GM12873 (cell line): ENCODE measurements at regions not wholly inside any gene's neighbourhood (a gene's known extent, or its start where the extent isn't known, plus 50 kb on each side); places are given as distances from the start of the nearest gene placed in this dataset.

Experiments
- TF ChIP-seq, protein P1 (sequence below): IDR thresholded peaks from 2 replicates; pipeline ENCODE4 v1.5.1; 2012; ENCODE audit warnings: low read depth, mild to moderate bottlenecking, moderate library complexity, low read length, control low read depth; ENCODE audit not compliant: insufficient read depth; ENCODE audit errors: missing control alignments

DNA sequence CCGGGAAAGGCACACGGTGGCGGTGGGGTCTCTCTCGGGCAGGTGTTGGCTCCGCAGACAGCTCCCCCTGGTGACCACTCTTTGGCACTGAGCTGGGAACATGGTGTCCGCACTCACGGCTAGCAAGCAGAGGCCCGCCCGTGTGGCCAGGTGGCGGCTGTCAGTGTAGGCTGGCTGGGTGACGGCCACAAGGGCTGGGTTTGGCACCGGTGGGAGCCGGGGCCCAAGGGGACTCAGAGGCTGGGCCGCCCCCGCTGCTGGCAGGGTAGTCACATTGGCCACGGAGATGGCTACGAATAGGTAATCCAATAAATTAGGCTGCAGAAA lies 1071.7 kb downstream of the RPIA start:
- TF ChIP-seq, protein P1, sequence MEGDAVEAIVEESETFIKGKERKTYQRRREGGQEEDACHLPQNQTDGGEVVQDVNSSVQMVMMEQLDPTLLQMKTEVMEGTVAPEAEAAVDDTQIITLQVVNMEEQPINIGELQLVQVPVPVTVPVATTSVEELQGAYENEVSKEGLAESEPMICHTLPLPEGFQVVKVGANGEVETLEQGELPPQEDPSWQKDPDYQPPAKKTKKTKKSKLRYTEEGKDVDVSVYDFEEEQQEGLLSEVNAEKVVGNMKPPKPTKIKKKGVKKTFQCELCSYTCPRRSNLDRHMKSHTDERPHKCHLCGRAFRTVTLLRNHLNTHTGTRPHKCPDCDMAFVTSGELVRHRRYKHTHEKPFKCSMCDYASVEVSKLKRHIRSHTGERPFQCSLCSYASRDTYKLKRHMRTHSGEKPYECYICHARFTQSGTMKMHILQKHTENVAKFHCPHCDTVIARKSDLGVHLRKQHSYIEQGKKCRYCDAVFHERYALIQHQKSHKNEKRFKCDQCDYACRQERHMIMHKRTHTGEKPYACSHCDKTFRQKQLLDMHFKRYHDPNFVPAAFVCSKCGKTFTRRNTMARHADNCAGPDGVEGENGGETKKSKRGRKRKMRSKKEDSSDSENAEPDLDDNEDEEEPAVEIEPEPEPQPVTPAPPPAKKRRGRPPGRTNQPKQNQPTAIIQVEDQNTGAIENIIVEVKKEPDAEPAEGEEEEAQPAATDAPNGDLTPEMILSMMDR = no peak

DNA sequence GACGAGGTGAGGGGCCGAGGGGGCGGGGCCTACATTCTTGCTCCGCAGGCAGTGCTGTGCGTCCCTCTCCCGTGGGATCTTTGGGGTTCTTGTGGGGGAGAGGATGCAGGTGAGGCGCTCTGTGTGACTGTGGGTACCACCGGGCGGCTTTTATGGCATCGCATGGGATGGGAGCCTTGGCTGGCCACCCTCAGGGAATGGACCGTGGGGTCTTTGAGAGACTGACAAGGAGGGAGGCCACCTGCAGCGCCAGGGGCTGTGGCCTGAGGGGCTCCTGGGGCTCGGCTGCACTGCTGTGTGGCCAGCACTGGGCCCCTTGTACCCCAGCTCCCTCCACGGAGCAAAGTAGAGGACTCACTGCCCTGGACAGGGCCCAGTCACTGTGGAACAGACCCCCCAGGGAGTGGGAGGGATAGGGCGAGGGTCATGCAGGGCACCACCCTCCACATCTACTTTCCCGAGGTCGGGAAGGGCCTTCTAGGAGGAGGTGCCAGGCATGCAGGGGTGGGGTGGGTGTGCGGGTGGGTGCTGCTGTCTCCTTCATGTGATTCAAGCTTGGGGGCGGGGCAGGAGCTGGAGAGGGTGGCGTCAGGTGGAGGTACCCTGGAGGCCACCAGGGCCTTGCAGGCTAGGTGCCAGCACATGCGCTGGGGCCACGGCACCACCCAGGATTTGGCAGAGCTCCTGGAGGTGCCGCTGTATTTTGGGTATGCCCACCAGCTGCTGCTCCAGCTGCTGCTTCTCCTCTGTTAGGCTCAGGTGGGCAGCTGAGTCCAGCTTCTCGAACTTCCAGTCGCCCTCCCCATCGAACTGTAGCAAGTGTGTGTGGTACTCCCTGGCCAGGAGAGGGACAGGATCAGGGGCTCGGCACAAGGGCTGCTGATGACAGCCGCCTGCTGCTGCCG lies 1072.4 kb downstream of the RPIA start:
- TF ChIP-seq, protein P1 = no peak

DNA sequence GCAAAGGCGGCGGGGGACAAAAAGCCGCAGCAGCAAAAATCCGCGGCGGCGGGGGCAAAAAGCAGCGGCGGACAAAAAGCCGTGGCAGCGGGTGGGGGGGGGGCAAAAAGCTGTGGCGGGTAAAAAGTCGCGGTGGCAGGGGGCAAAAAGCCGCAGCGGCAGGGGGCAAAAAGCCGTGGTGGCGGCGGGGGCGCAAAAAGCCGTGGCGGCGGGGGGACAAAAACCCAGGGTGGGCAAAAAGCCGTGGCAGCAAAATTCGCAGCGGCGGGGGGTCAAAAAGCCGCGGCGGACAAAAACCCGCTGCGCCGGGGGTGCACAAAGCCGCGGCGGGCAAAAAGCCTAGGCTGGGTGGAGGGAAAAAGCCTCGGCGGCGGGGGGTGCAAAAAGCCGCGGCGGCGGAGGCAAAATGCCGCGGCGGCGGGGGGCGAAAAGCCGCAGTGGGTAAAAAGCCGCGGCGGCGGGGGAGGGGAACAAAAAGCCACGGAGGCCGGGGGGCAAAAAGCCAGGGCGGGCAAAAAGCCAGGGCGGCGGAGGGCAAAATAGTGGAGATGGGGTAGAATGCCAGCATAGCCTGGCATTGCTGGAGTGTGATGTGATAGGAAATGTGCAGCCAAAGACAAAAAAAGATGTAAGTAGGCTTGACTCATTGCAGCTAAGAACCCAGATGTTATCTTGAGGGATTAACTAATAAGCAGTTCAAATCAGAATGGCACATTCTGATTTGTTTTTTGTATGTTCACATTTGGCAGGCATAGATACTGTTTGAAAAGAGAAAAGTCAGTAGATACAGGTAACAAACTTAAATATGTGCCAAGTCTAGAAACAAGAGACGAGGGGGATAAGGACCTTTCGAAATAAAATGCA lies 1076.3 kb downstream of the RPIA start:
- TF ChIP-seq, protein P1 = no peak

DNA sequence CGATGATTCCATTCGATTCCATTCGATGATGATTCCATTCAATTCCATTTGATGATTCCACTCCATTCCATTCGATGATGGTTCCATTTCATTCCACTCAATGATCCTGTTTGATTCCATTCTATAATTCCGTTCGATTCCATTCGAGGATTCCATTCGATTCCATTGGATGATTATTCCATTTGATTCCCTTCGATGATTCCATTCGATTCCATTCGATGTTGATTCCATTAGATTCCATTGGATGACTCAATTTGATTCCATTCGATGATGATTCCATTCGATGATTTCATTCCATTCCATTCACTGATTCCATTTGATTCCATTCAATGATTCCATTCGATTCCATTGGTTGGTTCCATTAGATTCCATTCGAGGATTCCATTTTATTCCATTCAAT lies 1084.4 kb downstream of the RPIA start:
- TF ChIP-seq, protein P1 = no peak

DNA sequence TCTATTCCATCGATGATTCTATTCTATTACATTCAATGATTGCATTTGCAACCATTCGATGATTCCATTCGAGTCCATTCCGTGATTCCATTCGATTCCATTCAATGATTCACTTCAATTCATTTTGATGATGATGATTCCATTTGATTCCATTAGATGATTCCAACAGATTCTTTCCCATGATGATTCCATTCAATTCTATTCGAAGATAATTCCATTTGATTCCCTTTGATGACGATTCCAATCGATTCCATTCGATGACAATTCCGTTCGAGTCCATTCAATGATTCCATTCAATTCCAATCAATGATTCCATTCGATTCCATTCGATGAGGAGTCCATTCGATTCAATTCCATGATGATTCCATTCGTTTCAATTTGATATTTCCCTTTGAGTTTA lies 1088.8 kb downstream of the RPIA start:
- TF ChIP-seq, protein P1 = no peak

DNA sequence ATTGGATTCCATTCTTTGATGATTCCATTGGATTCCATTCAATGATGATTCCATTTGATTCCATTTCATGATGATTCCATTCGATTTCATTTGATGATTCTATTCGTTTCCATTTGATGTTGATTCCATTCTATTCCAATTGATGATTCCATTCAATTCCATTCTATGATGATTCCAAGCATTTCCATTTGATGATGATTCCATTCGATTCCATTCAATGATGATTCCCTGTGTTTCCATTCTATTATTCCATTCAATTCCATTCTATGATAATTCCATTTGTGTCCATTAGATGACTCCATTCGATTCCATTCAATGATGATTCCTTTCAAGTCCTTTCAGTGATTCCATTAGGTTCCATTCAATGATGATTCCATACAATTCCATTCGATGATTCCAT lies 1090.5 kb downstream of the RPIA start:
- TF ChIP-seq, protein P1 = no peak

DNA sequence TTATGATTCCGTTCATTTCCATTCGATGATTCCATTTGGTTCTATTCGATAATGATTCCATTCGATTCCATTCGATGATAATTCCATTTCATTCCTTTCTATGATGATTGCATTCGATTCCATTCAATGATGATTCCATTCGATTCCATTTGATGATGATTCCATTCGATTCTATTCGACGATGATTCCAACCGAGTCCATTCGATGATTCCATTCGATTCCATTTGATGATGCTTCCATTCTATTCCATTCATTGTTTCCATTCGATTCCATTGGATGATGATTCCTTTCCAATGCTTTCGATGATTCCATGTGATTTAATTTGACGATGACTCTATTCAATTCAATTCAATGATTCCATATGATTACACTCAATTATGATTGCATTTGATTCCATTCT lies 1093.5 kb downstream of the RPIA start:
- TF ChIP-seq, protein P1 = no peak
